GM19455 (cell line): ENCODE measurements at regions not wholly inside any gene's neighbourhood (a gene's known extent, or its start where the extent isn't known, plus 50 kb on each side); places are given as distances from the start of the nearest gene placed in this dataset.
"Not testable (repeated sequence)": the region's sequence is repeated elsewhere in the genome, so short reads cannot be mapped to it uniquely, and the experiment has no call there.

Source experiments
- ATAC-seq: cut with Tn5 transposase; IDR thresholded peaks from one replicate; pipeline ENCODE4 v1.9.1; 2021; ENCODE audit not compliant: unreplicated experiment

DNA sequence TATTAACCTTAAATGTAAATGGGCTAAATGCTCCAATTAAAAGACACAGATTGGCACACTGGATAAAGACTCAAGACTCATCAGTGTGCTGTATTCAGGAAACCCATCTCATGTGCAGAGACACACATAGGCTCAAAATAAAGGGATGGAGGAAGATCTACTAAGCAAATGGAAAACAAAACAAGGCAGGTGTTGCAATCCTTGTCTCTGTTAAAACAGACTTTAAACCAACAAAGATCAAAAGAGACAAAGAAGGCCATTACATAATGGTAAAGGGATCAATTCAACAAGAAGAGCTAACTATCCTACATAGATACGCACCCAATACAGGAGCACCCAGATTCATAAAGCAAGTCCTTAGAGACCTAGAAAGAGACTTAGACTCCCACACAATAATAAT is 80.1 kb upstream of the NPSR1 start:
- ATAC-seq = not testable (repeated sequence)

DNA sequence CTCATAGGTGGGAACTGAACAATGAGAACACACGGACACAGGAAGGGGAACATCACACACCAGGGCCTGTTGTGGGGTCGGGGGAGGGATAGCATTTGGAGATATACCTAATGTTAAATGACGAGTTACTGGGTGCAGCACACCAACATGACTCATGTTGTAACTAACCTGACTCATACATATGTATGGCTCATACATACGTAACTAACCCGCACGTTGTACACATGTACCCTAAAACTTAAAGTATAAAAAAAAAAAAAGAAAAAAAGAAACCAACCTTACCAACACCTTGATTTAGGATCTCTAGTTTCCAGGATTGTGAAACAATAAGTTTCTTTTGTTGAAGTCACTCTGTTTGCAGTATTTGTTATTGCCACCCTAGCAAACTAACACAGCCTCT is 76.3 kb upstream of the NPSR1 start:
- not testable (repeated sequence) for ATAC-seq

DNA sequence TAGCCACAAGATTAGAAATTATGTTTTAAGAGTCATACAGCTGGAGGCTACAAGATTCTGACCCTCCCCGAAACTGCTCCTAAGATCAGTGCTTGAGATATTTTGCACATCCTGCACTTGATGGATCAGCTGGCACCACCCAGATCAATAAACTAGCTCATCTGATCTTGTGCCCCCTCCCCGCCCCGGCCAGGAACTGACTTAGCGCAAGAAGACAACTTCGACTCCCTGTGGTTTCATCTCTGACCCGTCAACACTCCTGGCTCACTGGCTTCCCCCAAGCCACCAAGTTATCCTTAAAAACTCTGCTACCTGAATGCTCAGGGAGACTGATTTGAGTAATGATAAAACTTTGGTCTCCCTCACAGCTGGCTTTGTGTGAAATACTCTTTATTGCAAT is 73.5 kb upstream of the NPSR1 start:
- no peak for ATAC-seq

DNA sequence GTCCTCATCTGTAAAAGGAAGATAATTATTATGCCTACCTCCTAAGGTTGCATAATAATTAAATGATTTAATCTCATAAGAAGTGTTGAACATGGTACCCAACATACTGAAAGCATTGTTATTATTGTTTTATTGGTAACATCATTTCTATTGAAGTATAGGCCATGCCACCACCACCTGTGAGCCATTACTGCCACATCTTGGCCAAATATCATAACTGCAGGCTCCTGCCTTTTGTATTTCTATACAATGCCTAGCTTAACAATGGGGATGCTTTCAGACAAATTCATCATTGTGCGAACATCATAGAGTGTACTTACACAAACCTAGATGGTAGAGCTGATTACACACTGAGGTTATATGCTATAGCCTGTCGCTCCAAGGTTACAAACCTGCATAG is 61.1 kb upstream of the NPSR1 start:
- ATAC-seq = no peak

DNA sequence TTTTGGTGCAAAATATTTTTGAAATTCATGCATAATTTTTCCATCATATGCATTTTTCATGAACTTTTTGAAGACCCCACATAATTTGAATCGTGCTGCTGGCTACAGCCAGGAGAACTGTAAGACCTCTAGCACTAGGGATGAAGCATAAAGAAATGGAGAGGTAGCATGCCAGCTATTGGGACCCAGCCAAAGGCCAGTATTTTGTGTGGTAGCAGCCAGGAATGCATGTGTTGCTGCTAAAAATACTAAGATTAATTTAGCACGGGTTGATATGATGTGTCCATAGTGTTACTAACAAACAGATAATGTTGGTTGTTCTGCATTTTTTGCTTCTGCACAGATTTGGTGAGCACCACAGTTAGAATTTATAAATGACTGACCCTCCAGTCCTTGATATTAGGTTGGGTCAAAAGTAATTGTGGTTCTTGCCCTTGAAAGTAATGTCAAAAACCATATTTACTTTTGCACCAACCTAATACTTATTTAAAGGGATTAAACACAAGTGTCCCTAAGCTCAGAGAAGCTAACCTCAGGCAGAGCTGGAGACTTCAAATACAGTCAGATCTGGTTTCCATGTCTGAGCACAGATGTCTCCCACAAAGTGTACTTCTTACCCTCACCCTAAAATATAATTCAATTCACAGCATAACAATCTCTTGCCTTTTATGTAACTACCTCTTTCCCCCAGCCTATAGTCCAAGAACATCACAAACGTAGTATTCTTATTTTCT is 54.1 kb upstream of the NPSR1 start:
- ATAC-seq = no peak
